GM19395 (cell line): ENCODE measurements at regions not wholly inside any gene's neighbourhood (a gene's known extent, or its start where the extent isn't known, plus 50 kb on each side); places are given as distances from the start of the nearest gene placed in this dataset.
"Not testable (repeated sequence)": the region's sequence is repeated elsewhere in the genome, so short reads cannot be mapped to it uniquely, and the experiment has no call there.

ENCODE experiments used
- ATAC-seq: cut with Tn5 transposase; IDR thresholded peaks from one replicate; pipeline ENCODE4 v1.9.1; 2021; ENCODE audit warnings: mild to moderate bottlenecking, moderate library complexity; ENCODE audit not compliant: unreplicated experiment

DNA sequence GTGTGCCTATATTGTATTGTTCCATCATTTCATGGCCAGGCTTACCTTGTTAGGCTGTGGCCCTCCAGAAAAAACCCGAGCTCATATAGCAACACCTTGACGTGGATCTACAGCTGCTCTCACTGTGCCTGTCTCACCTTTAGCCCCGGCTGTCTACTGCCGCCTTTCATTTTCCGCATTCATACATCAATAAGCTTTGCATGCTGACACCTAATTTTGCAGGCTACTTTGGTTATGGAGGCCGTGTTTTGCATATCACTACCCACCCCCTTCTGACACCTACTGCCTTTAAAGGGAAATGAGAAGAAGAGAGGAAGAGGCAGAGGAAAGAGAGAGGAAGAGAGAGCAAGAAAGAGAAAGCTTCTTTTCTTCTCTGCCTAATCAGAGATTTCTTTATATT, 702.9 kb downstream of the BCL11A start:
- no peak for ATAC-seq

DNA sequence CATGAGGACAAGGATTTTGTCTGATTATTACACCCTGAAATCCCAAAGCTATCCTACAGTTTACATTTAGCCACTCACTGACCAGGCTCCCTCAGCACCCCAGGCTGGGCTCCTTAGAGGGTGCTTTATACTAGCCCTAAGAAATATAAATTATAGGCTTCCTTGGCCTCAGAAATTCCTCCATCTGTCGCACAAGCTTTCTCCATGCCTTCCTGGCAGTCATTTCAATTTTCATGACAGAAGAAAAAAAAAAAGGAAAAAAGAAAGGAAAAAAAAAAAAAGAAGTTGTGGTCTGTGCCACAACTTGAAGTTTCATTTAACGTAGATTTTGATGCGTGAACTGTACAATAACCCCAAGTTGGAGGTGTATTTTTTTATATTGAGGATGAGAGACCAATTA, 719.5 kb downstream of the BCL11A start:
- no peak for ATAC-seq

DNA sequence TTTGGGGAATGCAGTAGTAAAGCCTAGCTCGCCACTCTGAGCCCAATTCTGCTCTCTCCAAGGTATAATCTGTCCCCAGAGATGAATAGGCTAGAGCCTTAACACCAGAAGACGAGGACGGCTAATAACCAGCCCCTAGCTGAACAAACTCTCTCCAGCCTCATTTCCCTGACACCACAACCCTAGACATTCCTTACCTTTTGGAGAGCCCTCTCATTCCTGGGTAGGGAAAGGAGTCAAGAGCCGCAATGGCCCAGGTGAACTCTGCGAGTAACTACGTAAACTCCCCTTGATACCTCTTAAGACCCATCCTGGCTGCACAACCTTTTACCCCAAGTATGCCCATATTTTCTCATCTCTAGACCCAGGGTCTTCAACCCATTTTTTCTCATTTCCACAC, 722.9 kb downstream of the BCL11A start:
- no peak for ATAC-seq

DNA sequence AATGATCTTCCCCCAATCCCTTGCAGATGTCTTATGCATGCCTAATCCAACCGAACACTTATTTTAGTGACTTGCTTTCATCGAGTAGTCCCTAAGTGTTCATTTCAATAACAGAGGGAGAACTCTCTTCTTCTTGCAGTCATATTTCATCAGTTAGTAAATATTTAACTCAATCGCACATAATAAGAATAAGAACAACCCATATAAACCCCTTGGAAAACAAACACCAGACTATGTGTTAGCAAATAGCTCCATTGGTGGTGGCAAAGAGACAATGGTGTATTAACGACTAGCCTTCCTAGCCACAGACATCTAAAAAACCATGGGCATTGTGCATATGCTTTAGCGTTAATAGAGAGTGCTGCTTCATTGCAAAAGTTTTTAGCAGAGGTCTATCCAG, 725.8 kb downstream of the BCL11A start:
- ATAC-seq, result no peak

DNA sequence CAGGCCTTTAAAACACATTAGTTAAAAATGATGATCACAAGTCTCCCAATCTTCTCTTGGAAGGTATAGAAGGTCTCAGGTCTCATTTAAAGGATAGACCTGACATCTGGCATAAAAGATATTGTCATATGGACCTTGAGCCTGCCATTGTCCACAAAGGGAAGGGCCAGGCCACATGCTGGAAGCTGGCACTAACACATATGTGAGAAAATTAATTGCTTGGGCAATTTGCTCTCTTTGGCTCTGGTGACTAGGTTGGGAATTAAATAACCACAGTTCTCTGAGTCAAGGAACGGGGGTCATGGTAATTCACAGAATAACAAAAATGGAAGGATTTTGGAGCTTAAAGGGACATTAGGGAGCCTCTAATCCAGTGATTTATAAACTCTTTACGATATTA, 727.3 kb downstream of the BCL11A start:
- ATAC-seq, result no peak

DNA sequence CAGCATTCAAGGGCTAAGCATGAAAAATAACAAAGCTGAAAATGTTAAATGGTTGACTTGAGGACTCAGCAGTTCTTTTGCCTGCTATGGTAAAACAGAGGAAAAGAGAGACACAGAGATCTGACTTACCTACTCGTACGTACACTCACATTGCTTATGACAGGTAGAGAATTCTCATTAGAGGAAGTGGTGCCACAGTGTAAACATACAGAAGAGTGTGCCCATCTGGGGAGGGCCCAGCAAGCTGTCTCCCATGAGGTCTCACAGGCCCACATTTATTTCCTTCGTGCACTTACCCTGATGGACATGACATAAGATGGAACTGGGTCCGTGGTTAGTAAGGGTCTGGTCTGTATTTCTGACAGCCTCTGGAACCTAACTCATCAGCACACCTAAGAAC, 729.1 kb downstream of the BCL11A start:
- no peak for ATAC-seq

DNA sequence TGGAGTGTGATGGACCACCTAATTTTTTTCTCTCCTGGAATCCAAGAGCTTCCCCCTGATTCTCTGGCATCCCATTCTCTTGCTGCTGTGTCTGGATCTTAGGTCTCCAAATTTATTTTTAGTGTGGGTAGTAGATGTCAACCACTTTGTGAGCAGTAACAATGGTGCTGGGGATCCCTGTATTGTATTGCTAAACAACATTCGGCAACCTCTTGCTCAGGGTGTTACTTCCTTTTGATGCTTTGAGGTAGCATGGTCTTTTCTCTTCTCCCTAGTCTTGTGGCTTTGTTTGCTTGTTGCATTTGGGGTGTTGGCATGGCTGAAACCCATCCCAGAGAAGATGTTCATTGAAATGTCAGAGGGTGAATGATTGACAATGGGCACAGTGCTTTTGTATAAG, 737.4 kb downstream of the BCL11A start:
- no peak for ATAC-seq

DNA sequence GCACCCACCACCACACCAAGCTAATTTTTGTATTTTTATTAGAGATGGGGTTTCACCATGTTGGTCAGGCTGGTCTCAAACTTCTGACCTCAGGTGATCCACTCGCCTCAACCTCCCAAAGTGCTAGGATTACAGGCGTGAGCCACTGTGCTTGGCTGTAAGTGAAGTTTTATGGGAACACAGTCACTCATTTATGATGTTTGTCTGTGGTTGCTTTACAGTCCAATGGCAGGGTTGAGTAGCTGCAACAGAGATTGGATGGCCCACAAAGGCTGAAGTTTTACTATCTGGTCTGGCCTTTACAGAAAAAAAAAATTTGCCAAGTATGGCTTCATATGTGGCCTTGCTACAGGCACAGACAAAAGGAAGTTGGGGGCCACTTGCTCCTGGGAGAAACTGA, 743.2 kb downstream of the BCL11A start:
- ATAC-seq, result not testable (repeated sequence)

DNA sequence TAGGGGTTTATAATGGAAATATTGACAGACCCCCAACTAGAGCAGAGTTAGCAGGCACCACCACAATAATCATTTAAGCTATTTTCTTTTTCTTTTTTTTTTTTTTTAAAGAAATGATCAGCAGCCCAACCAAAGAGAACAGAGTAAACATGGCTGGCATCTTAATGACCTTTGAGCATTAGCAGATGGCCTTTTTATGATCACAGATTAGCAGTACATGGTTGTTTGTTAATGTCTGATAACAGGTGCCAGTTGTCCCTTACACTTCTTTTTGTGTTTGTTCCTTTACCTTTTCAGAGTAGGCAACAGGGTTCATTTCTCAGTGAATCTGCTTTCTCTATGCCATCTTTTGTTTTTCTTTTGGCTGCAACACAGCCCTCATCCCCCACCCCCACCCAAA, 747.0 kb downstream of the BCL11A start:
- ATAC-seq, result no peak

DNA sequence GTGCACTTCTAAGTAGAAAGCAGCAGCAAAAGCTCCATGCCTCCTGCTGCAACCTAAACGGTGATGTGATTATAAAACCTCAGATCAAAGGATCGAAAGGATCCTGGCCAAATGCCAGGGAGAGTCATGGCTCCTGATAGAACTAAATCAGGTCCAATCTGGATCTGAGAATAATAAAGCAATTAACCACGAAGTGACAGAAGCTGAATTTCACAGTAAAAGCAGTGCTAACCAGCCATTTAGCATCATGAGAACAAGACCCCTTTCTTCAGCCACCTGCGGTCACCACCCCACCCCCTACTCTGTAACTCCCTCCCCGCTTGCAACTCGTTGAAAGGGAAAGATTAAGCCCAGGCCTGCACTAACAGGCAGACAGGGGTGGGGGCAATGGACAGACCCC, 748.7 kb downstream of the BCL11A start:
- ATAC-seq, result no peak

DNA sequence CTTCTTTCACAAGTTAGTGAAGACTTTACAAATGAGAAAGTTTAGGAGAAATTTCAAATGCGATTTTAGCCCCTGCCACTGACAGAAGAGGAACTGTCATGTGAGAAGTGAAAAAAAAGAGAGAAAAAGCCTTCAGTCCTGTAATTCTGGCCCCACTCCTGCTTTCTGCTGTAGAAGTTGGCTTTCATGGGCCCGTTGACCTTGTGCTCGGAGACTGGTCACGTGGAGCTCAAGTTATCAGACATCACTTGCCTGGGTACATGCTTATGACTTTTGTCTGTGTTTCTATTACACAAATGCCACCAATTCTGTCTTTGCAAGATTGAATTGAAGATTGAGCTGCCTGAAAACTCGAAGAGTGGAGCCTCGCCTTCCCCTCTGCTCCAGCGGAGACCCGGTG, 749.9 kb downstream of the BCL11A start:
- no peak for ATAC-seq

DNA sequence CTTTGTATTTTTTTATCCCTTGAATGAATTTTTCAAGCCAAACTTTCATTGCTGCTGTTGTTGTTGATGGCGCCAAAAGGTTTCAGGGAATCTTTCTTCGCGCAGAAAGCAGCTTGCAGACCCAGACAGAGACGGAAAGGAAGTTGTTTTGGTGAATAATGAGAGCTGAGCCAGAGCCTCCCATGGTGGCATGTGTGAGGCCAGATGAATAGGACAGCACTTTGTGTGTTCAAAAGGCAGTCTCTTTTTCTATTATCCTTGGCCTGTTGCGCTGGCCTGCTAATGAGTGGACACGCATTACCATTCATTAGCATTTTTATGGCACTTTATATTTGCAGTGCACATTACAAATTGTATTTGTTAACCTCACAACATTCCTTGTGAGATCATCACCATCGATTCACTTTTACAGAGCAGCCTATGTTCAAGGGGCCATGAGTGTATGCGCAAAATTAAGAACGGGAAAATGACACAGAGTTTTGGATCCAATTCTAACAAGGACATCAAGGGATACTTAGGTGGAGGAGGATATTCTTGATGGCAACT, 754.7 kb downstream of the BCL11A start:
- ATAC-seq, result no peak

DNA sequence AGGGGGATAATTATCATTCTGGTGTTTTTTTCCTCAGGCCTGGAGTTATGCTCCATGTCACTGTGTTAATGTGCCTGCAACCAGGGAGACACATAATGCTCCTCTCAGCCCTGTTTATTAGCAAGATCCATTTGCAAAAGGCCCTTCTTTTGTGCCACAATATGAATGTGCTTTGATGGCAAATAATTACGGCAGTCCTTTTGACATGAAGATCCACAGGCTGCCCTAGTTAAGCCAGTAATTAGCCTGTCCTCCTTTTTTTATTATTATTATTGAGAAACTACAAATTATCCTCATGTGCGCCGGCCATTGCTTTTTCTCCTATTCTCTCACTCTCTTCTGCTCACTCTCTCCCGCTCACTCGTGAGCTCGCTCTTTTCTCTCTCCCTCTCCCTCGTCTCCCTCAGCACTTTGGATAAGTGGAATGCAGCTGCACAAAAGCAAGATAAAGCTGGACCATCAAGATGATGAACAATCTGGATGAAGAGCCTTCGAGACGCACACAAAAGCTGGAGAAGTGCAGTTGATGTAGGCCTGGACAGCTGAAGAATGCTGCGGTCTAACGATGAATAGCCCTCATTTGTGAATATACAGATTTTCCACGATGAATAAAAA, 762.3 kb downstream of the BCL11A start:
- ATAC-seq, result no peak

DNA sequence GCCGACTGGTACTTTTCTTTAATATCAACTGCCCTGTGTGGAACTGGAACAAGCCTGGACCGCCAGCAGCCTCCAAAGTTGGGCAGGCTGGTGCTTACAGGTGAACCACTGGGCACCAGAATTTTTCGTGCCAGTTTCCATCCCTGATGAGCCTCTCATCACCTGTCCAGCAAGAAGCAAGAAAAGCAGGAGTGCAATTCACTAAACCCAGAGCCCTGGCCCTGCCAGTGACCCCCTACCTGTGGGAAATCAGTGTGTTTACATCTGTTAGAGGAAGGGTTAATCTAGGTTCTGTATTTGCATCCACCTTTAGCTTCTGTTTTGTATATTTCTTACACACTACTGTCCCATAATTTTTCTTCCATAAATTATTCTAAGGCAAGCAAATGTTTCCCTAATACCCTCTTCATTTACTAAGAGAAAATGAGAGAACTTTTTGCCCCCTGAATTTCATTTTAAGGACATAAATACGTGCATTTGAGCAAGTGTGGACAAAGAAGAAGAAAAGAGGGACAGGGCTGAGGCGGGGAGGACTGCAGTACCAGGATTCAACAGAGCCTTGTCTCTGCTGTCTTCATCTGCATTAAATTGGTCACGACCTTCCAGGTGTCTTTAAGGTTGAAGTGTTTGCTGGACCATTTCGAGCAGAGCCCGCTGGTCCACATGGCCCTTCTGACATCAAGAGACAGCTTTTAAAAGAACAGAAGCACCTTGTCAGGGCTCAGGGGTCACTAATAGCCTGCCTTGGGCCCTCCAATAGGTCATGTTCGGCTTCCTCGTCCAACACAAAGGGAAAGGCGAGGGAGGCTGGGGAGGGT, 763.1 kb downstream of the BCL11A start:
- ATAC-seq, result no peak

DNA sequence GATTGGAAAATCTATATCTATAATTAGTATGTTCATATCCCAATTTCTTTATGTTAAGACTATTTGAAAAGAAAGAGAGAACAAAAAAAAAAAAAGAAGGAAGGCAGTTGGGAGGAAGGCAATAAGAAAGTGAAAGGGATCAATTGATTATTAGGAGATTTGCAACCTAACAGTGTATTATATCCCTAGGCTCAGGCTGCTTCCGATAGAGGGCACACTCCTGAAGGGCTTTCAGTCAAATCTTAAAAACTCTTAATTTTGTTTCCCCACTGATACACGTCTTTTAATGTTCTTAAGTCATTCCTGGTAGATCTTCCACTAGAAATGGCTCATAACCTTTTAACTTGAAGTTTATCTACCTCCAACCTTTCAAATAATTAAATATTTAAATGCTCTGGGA, 763.9 kb downstream of the BCL11A start:
- no peak for ATAC-seq

DNA sequence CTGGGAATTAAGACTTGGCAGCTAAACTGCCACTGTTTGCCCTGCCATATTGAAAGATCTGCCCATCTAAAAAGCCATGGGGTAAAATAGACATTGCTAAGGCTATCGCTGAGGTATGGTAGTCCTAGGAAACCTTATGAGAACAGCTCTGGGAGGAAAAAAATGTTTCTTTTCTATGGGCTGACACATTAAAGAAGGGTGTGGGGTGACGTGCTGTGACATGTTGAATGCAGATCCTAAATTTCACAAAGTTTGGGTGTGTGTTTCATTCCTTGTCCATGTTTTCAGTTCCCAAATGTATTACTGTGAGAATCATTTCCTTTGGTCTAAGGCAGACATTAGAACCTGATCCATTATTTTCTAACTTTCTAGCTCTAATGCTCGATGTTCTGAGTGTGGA, 766.4 kb downstream of the BCL11A start:
- ATAC-seq, result no peak

DNA sequence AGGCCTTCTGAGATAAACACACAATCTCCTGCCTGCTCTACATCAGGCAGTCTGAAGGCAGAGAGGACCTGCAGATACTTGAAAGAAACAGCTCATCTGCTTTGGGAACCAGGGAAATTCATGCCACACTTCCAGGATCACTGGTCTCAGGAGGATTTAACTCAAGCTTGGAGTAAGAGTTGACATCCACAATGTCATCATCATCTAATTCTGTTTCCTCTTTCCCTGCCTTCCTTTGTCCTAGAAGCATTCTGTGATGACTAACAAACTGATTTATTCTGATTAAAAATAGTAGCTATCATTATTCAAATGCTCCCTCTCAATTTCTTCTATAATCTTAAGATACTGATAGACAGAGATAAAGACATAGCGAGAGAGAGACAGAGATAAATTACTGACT, 766.8 kb downstream of the BCL11A start:
- ATAC-seq, result no peak

DNA sequence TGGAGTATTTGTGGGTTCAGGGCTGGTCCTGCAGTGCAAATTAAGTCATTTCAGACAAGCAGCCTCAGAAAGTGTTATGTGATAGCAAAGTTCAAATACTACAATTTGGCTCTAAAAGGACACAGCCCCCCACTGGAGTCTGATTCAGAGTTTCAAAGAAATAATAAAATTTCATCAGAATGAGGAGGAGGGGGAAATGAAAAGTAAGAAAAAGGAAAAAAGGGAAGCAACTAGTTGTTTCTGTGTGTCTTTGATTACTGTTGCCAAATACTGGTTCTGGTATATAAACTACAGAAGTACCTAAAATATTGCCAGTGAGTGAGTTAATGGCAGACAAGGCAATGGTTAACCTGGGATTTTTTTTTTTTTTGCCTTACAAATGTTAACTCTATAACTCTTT, 773.9 kb downstream of the BCL11A start:
- no peak for ATAC-seq

DNA sequence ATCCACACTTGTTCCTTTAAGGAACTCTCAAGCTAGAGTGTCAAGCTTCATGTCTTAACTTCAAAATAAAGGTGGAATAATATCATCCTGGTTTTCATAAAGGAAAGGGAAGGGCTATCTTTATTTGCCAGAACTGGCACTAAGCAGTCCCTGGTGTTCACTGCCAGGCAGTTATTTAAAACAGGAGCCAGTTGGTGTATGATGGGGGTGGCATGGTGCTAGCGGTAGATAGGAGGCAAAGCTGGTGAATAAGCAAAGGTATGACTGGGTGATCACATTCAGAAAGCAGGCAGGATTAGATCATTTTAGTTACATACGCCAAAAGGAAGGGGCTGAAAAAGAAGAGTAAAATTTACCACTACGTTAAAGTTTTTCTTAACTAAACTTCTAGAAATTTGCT, 776.3 kb downstream of the BCL11A start:
- no peak for ATAC-seq

DNA sequence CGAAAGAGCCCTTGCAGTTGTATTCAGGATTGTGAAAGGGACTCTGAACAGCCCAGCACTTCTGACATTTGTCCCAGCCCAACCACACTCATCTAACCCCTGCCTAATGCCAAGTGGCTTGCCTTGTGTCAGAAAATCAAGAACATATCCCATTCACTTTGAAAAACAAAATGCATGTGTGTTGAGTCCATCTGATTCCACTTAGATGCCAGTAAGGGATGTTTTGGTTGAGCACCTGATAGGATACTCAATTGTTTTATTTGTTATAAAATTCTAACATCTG, 776.8 kb downstream of the BCL11A start:
- no peak for ATAC-seq

DNA sequence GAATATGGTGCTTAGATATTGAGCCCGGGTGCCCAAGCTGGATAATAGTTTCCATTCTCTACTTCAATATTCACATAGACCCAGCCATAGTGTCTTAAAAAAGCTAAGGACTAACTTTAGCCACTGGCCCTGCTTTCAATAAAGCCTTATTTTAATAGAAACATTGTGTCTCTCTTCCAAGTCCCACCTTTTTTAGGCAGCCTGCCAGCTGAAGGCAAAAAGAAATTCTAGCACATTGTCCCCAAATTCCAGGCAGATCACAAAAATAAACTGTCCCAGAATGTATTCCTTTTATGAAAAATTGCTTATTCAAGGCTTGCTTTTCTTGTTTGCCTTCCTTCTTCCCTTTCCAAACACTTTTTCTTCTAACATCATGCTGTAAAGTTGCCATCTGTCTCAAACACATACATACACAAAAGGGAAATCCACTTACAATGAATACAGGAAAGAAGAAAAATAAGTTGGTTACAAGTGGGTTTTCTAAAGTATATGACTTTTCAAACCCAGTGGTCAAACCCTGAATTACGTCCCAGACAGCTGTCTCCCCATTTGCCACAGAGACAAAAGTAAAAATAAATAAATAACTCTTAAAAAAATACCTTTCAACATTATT, 778.5 kb downstream of the BCL11A start:
- ATAC-seq, result no peak

DNA sequence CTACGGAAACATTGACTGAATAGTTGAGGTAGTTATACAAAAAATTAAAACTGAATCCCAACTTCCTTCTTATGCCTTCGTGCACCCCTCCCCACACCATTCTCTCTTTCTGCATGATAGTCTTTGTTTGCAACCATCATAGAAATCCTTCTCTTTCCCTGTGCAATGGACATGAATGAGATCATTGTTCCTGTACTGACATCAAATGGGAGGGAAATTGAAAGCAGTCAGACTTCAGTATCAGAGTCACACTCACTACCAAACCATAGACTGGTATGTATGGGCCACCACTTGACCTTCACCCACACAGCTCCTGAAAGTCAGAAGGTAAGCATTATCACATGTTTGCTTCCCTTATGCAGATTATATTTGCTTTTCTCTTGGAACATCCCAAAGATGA, 782.8 kb downstream of the BCL11A start:
- ATAC-seq, result no peak
